Activated CD8-positive, alpha-beta T cell treated with anti-CD3 and anti-CD28 coated beads, Interleukin-2, amount 10 ng/mL, durations not matched to agents 7 days and 5 days (primary cell): ENCODE measurements at regions not wholly inside any gene's neighbourhood (a gene's known extent, or its start where the extent isn't known, plus 50 kb on each side); places are given as distances from the start of the nearest gene placed in this dataset.
"Not testable (repeated sequence)": the region's sequence is repeated elsewhere in the genome, so short reads cannot be mapped to it uniquely, and the experiment has no call there.

ENCODE experiments used
- ATAC-seq: fragments of 150-1000 bp; cut with Tn5 transposase; one replicate; pipeline ENCODE4 v1.10.0; 2021; ENCODE audit warnings: moderate library complexity
- CTCF ChIA-PET: fragments of 350-600 bp; sonication (Branson Sonifier 250); formaldehyde crosslinking; loops from one replicate; lab custom pipeline; 2021; ENCODE audit warnings: antibody characterized with exemption; lab: Charles Lee
- POLR2A ChIA-PET: fragments of 350-600 bp; sonication (Branson Sonifier 250); formaldehyde crosslinking; loops from one replicate; lab custom pipeline; 2021; ENCODE audit warnings: antibody characterized with exemption; lab: Charles Lee
- DNase-seq: peaks from one replicate; pipeline ENCODE4 v3.0.0-alpha.2; 2020
- H3K27ac Mint-ChIP-seq: one replicate; pipeline ENCODE4 v1.8.0; 2021; ENCODE audit warnings: mild to moderate bottlenecking, mixed read lengths
- H3K27me3 Mint-ChIP-seq: one replicate; pipeline ENCODE4 v1.8.0; 2021; ENCODE audit warnings: low read depth, mixed read lengths
- H3K36me3 Mint-ChIP-seq: one replicate; pipeline ENCODE4 v1.8.0; 2021; ENCODE audit warnings: low read depth, mixed read lengths
- H3K4me1 Mint-ChIP-seq: one replicate; pipeline ENCODE4 v1.8.0; 2021; ENCODE audit warnings: low read depth, mixed read lengths
- H3K4me3 Mint-ChIP-seq: one replicate; pipeline ENCODE4 v1.8.0; 2021; ENCODE audit warnings: mild to moderate bottlenecking, mixed read lengths
- H3K9me3 Mint-ChIP-seq: one replicate; pipeline ENCODE4 v1.8.0; 2022; ENCODE audit warnings: mixed read lengths; ENCODE audit not compliant: insufficient read depth

DNA sequence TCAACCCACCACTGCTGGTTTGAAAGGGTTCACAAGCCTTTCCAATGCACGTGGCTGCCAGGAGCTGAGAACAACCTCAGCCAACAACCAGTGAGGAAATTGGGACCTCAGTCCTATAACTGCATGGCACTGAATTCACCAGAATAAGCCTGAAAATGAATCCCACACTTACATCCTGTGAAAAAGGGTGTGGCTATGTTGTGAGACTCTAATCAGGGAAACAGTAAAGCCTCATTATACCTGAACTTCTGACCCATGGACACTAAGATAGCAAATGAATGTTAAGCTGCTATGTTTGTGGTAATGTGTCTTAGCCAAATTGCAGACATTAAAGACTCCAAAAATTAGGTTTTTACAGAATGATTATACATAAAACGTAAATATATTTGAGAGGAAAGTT lies 515.8 kb downstream of the IRS1 start:
- POLR2A ChIA-PET = no interaction called here
- Mint-ChIP-seq H3K27me3 (no peaks in the 10 kb centered on the region), H3K4me3 (no peak overlapping the region), H3K4me1 (no peaks in the 10 kb centered on the region), H3K27ac (no peak overlapping the region), H3K9me3 (no peaks in the 10 kb centered on the region), H3K36me3 (no peaks in the 10 kb centered on the region)
- CTCF ChIA-PET = no interaction called here
- no peak for ATAC-seq
- DNase-seq = no peak

DNA sequence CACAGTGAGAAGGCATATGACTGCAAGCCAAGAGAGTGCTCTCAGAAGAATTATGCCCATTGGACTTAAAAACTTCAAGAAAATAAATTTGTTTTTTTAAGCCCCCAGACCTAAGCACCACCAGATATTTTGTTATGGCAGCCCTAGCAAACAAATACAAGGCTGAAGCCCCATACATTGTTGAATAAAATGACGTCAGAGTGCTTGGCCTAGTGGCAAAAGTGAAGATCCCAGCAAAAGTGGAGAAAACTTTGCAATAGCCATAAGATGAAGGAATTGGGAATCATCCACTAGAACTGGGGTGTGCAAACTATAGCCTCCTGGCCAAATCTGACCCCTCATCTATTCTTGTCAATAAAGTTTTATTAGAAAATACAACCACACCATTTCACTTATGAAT lies 517.5 kb downstream of the IRS1 start:
- DNase-seq (no peak), ATAC-seq (no peak)
- no peaks in the 10 kb centered on the region for H3K4me1 Mint-ChIP-seq
- ChIA-PET POLR2A (no interaction called here), CTCF (no interaction called here)
- no peak overlapping the region for H3K27ac Mint-ChIP-seq
- H3K4me3 Mint-ChIP-seq = no peak overlapping the region
- H3K9me3 Mint-ChIP-seq = no peaks in the 10 kb centered on the region
- H3K27me3 Mint-ChIP-seq = no peaks in the 10 kb centered on the region
- no peaks in the 10 kb centered on the region for H3K36me3 Mint-ChIP-seq

DNA sequence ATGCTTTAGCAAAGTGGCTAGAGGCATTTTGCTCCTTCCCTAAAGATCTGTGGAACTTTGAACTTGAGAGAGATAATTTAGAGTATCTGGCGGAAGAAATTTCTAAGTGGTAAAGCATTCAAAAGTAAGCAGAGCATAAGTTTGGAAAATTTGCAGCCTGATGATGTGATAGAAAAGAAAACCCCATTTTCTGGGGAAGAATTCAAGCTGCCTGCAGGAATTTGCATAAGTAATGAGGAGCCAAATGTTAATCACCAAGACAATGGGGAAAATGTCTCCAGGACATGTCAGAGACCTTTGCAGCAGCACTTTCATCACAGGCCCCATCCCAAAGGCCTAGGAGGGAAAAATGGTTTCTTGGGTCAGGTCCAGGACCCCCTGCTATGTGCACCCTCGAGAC lies 519.5 kb downstream of the IRS1 start:
- CTCF ChIA-PET, H3K4me3 Mint-ChIP-seq, POLR2A ChIA-PET, H3K4me1 Mint-ChIP-seq, H3K27me3 Mint-ChIP-seq, H3K27ac Mint-ChIP-seq, DNase-seq, ATAC-seq, H3K9me3 Mint-ChIP-seq, H3K36me3 Mint-ChIP-seq: not testable (repeated sequence)

DNA sequence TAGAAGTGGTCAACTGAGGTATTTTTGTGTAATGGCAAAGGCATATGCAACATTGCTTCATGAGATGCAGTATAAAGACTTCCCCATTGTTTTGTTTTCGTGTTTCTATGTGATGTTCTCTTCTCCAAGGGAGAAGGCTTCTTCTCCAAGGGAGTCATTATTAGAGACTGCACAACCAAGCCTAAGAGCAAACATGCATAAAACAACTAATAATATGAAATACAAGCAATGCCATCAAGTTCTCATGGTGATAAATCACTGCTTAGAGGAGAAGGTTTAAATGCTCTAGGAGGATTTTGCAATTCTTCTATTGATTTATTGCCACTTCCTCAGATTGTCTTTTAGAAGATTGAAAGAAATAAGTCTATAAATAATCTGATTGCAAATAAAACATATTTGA lies 524.4 kb downstream of the IRS1 start:
- no peaks in the 10 kb centered on the region for H3K36me3 Mint-ChIP-seq
- CTCF ChIA-PET = no interaction called here

DNA sequence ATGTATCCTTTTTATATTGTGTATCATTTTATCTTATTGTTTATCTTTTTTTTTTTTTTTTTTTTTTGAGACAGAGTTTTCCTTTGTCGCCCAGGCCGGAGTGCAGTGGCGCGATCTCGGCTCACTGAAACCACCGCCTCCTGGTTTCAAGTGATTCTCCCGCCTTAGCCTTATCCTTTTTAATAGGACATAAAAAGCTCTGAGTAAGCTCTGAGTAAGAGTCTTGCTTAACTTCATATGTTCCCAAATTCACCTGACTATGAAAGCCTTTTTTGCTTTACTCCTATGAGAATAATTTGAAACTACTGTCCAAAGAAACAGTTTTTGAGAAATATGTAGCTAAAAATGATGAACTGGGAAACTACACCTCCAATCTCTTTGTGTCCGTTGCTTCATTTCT lies 525.5 kb downstream of the IRS1 start:
- H3K27me3 Mint-ChIP-seq = no peaks in the 10 kb centered on the region
- DNase-seq = no peak
- H3K36me3 Mint-ChIP-seq = no peaks in the 10 kb centered on the region
- H3K27ac Mint-ChIP-seq = no peak overlapping the region
- ATAC-seq = no peak
- no peak overlapping the region for H3K4me3 Mint-ChIP-seq
- H3K9me3 Mint-ChIP-seq = no peaks in the 10 kb centered on the region
- POLR2A ChIA-PET = no interaction called here
- CTCF ChIA-PET = no interaction called here
- no peaks in the 10 kb centered on the region for H3K4me1 Mint-ChIP-seq

More for the DNA sequence above, 524.4 kb downstream of the IRS1 start:
- no peak overlapping the region for H3K4me3 Mint-ChIP-seq
- ATAC-seq (no peak), DNase-seq (no peak)
- H3K27me3 Mint-ChIP-seq = no peaks in the 10 kb centered on the region
- no peaks in the 10 kb centered on the region for H3K4me1 Mint-ChIP-seq
- no peaks in the 10 kb centered on the region for H3K9me3 Mint-ChIP-seq
- POLR2A ChIA-PET = no interaction called here
- H3K27ac Mint-ChIP-seq = no peak overlapping the region

DNA sequence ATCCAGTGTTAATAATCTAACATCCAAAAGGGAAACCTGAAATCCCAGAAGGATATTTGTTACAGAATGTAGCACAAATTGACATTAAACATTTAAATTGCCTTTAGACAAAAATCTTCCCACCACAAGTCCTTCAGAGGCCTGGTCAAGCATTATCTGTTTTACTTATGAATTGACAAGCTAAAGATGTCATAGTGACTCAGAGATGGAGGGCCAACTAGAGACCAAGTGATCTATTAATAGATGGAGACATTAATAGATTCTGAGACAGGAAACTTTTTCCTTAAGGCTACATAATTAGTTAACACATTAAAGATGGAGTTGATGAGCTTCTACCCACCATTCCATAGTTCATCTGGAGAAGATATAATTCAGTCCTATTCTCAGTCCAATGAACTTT lies 526.2 kb downstream of the IRS1 start:
- ATAC-seq (no peak), DNase-seq (no peak)
- Mint-ChIP-seq H3K4me1 (no peaks in the 10 kb centered on the region), H3K27ac (no peak overlapping the region), H3K4me3 (no peak overlapping the region), H3K27me3 (no peaks in the 10 kb centered on the region), H3K36me3 (no peaks in the 10 kb centered on the region), H3K9me3 (no peaks in the 10 kb centered on the region)
- ChIA-PET CTCF (no interaction called here), POLR2A (no interaction called here)

DNA sequence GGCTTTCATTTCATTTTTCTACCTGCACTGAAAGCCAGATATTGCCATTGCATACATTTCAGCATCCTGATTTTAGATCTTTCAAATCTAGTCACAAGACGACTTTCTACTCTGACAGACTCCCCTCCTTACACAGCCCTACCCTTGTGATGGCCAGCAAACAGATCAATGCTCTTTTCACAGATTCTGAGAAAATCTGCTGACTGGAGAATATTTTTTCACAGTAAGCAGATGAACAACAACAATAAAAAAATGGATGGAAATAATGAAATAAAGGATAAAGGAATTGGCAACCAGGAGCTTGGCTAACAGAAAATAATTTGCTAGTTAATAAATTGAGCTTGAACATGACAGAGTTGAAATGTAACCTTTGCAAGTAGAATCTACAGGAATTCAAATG lies 527.2 kb downstream of the IRS1 start:
- no peak for DNase-seq
- H3K27ac Mint-ChIP-seq = no peak overlapping the region
- no peaks in the 10 kb centered on the region for H3K36me3 Mint-ChIP-seq
- H3K4me1 Mint-ChIP-seq = no peaks in the 10 kb centered on the region
- no peaks in the 10 kb centered on the region for H3K9me3 Mint-ChIP-seq
- ChIA-PET CTCF (no interaction called here), POLR2A (no interaction called here)
- no peak for ATAC-seq
- no peak overlapping the region for H3K4me3 Mint-ChIP-seq
- no peaks in the 10 kb centered on the region for H3K27me3 Mint-ChIP-seq

DNA sequence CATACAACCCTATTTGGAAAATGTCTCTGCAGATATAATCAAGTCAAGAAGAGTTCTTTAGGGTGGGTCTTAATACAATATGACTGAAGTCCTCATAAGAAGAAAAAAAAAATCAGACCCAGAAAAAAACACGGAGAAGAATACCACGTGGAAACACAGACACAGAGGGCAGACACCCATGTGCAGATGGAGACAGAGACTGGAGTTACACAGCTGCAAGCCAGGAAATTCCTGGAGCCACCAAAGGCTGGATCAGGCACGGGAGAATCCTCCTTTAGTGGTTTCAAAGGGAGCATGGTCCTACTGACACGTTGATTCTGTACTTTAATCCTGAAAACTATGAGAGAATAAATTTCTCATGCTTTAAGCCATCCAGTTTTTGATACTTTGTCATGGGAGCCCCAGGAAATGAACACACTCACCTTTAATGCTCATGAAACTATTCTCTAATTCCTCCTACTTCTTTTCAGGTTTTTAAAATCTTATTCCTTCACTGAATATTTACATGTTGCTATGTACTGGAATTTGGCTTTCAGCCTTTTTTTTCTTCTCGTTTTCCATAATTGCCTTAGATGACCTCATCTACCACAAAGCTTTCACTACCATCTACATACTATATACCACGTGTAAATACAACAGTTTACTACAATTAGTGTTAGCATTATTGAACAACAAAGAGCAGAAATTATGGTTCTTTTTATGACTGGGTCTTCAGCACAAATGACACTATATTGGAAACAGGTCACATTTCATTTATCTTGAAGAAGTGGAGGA lies 529.1 kb downstream of the IRS1 start:
- ChIA-PET POLR2A (no interaction called here), CTCF (no interaction called here)
- Mint-ChIP-seq H3K27me3 (no peaks in the 10 kb centered on the region), H3K27ac (no peak overlapping the region), H3K4me1 (no peaks in the 10 kb centered on the region), H3K9me3 (no peaks in the 10 kb centered on the region), H3K4me3 (no peak overlapping the region), H3K36me3 (no peaks in the 10 kb centered on the region)
- ATAC-seq = no peak
- DNase-seq = no peak

DNA sequence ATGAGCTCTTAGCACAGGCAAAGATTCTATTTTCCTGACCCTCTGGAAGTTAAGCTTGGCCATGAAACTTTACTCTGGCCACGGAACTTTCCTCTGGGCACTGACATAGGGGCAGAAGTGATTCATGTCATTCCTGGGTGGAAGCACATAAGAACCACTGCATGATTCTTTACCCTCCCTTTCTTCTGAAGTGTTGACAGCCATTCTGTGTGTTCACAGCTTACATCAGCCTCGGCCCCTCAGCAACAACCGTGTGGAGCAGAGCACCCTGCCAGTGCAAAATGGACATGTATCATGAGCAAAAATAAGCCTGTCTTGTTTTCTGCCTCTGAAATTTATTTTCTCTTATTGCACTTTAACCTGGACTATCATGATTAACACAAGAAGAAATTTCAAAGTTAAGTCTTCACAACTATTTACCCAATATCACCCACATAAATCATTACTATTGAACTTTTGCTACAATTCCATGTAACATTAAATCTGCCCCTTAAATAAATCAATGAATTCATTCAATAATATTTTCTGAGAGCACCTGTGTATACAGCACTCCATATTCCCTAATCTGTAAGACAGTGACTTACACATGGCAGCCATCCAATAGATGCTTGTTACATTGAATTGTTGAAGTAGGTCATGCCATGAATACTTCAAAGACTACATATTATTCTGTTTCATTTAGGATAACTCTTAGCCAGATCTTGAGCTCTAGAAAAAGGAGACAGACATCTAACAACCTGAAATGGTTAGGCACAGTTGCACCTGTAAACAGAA lies 531.9 kb downstream of the IRS1 start:
- no peak for ATAC-seq
- Mint-ChIP-seq H3K27me3 (no peaks in the 10 kb centered on the region), H3K4me3 (no peak overlapping the region), H3K9me3 (no peaks in the 10 kb centered on the region), H3K4me1 (no peaks in the 10 kb centered on the region), H3K27ac (no peak overlapping the region), H3K36me3 (no peaks in the 10 kb centered on the region)
- CTCF ChIA-PET = no interaction called here
- POLR2A ChIA-PET = no interaction called here
- no peak for DNase-seq

DNA sequence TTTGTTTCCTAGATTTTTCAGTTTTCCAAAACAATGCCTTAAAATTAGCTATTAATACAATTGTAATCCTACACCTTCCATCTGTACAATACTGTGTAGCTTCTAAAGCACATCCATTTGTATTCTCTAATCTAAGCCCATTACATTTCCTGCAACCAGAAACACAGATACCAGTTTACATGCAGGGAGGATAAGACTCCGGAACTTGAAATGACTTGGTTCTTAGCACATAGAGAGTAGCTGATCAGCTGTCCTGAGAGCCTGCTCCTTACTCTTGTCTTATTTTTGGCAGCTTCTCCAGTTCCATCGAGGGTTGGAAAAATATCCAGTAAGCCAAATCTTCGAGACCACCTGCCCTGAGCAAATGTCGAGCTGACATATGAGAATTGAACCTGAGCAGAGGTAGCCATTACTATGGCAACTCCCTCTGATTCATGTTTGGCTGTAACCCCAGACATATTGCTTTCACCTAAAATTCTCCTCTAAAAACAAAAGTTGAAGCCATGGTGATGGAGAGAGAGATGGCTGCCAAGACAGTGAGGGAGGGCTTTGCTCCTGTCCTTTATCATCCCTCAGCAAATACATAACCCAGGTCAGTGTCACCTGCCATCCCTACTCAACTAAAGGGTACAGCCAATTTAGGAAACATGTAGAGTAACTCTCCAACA lies 542.8 kb downstream of the IRS1 start:
- no peaks in the 10 kb centered on the region for H3K27me3 Mint-ChIP-seq
- H3K36me3 Mint-ChIP-seq = no peaks in the 10 kb centered on the region
- H3K9me3 Mint-ChIP-seq = no peaks in the 10 kb centered on the region
- H3K4me3 Mint-ChIP-seq = no peak overlapping the region
- DNase-seq (no peak), ATAC-seq (no peak)
- H3K27ac Mint-ChIP-seq = no peak overlapping the region
- POLR2A ChIA-PET = no interaction called here
- no peaks in the 10 kb centered on the region for H3K4me1 Mint-ChIP-seq
- CTCF ChIA-PET = no interaction called here

DNA sequence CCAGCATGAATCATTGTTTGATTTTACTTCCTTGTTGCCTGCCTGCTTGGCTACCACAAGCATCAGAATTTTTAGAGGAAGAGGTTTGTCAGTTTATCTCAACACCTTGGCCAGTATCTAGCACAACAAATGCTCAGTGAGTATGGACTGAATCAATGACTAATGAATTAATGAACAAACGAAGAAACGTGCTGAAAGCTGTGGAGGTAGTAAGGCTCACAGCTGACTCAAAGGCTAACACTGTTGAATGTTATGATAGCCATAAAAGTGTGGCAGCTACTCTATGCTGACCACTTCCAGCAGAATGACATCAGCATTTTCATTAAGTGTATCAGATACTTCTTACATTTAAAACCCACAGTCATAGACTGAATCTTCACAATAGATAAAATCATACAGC lies 543.4 kb downstream of the IRS1 start:
- Mint-ChIP-seq H3K4me1 (no peaks in the 10 kb centered on the region), H3K27me3 (no peaks in the 10 kb centered on the region), H3K9me3 (no peaks in the 10 kb centered on the region), H3K4me3 (no peak overlapping the region), H3K27ac (no peak overlapping the region), H3K36me3 (no peaks in the 10 kb centered on the region)
- CTCF ChIA-PET = no interaction called here
- ATAC-seq = no peak
- POLR2A ChIA-PET = no interaction called here
- DNase-seq = no peak

DNA sequence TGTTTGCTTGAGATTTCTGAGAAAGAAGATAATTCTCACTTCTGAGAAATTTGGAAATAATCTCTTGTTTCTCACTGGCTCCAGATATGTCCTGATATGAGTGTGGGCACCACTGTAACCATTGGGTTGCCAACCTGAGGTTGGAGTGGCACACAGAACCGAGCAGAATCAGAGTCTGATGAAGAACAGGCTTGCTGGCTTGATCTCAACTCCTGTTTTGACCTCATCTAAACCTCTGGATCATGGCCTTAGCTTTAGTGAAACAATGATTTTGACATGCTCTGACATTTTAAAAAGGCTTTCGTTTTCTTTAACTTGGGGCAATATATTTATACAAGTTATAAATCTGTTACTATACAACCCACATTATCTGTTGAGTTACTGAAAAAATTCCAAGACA lies 548.0 kb downstream of the IRS1 start:
- Mint-ChIP-seq H3K27me3 (no peaks in the 10 kb centered on the region), H3K4me3 (no peak overlapping the region), H3K9me3 (no peaks in the 10 kb centered on the region), H3K4me1 (no peaks in the 10 kb centered on the region), H3K27ac (no peak overlapping the region), H3K36me3 (no peaks in the 10 kb centered on the region)
- ChIA-PET POLR2A (no interaction called here), CTCF (no interaction called here)
- DNase-seq = no peak
- ATAC-seq = no peak
